Skeletal muscle satellite cell (primary cell): ENCODE measurements at regions not wholly inside any gene's neighbourhood (a gene's known extent, or its start where the extent isn't known, plus 50 kb on each side); places are given as distances from the start of the nearest gene placed in this dataset.

ENCODE experiments used
- H3K27me3 ChIP-seq: 2 replicates; pipeline ENCODE4 v1.7.0; 2013; ENCODE audit warnings: low read length; ENCODE audit not compliant: control insufficient read depth, insufficient read depth
- H3K36me3 ChIP-seq: 2 replicates; pipeline ENCODE4 v1.7.0; 2013; ENCODE audit warnings: mild to moderate bottlenecking, control low read depth, low read length; ENCODE audit not compliant: insufficient read depth
- H3K4me1 ChIP-seq: 2 replicates; pipeline ENCODE4 v1.7.0; 2013; ENCODE audit warnings: low read length; ENCODE audit not compliant: control insufficient read depth, insufficient read depth
- H3K4me2 ChIP-seq: 2 replicates; pipeline ENCODE4 v1.7.0; 2013; ENCODE audit warnings: mild to moderate bottlenecking, low read length
- H3K4me3 ChIP-seq: 2 replicates; pipeline ENCODE4 v1.7.0; 2013; ENCODE audit warnings: low read length
- H3K9ac ChIP-seq: 2 replicates; pipeline ENCODE4 v1.7.0; 2013; ENCODE audit warnings: mild to moderate bottlenecking, low read depth, low read length, moderate library complexity
- H3K9me3 ChIP-seq: replicated peaks from 2 replicates; pipeline ENCODE4 v1.7.0; 2013; ENCODE audit warnings: mild to moderate bottlenecking, control low read depth, low read length

GRCh38 chr2:67797801-67798540, 264.8 kb downstream of the C1D start:
- Histone ChIP-seq H3K36me3 (no peaks in the 10 kb centered on the region), H3K27me3 (no peaks in the 10 kb centered on the region), H3K4me2 (peak overlapping the region; percentile 39), H3K9me3 (no peaks in the 10 kb centered on the region), H3K4me3 (no peak overlapping the region), H3K4me1 (peaks cover 14% of the 10 kb centered on the region), H3K9ac (no peak overlapping the region)

- Histone ChIP-seq H3K36me3 (no peaks in the 10 kb centered on the region), H3K4me1 (peaks cover 14% of the 10 kb centered on the region), H3K4me3 (no peak overlapping the region), H3K9ac (no peak overlapping the region), H3K4me2 (no peak overlapping the region), H3K9me3 (no peaks in the 10 kb centered on the region), H3K27me3 (no peaks in the 10 kb centered on the region)
These were observed 264.2 kb downstream of the C1D start for GRCh38 chr2:67798541-67799160.

GRCh38 chr2:67799886-67800285, 262.9 kb downstream of the C1D start:
- no peaks in the 10 kb centered on the region for H3K27me3 ChIP-seq
- no peaks in the 10 kb centered on the region for H3K36me3 ChIP-seq
- no peak overlapping the region for H3K4me3 ChIP-seq
- no peak overlapping the region for H3K4me2 ChIP-seq
- H3K4me1 ChIP-seq, result peaks cover 16% of the 10 kb centered on the region
- H3K9ac ChIP-seq, result no peak overlapping the region
- H3K9me3 ChIP-seq, result no peaks in the 10 kb centered on the region

GRCh38 chr2:67802291-67802690, 260.5 kb downstream of the C1D start:
- Histone ChIP-seq H3K9ac (no peak overlapping the region), H3K4me1 (peaks cover 17% of the 10 kb centered on the region), H3K36me3 (no peaks in the 10 kb centered on the region), H3K4me2 (no peak overlapping the region), H3K9me3 (no peaks in the 10 kb centered on the region), H3K4me3 (no peak overlapping the region), H3K27me3 (no peaks in the 10 kb centered on the region)

- no peak overlapping the region for H3K4me3 ChIP-seq
- H3K4me1 ChIP-seq, result peaks cover 12% of the 10 kb centered on the region
These were observed 260.0 kb downstream of the C1D start for GRCh38 chr2:67802824-67803223.

GRCh38 chr2:67806816-67807215, 256.0 kb downstream of the C1D start:
- H3K4me3 ChIP-seq, result no peak overlapping the region
- no peaks in the 10 kb centered on the region for H3K9me3 ChIP-seq
- no peak overlapping the region for H3K9ac ChIP-seq
- H3K4me1 ChIP-seq, result peaks cover 3% of the 10 kb centered on the region
- H3K4me2 ChIP-seq, result no peak overlapping the region
- H3K36me3 ChIP-seq, result no peaks in the 10 kb centered on the region
- H3K27me3 ChIP-seq, result no peaks in the 10 kb centered on the region

More at GRCh38 chr2:67802824-67803223, 260.0 kb downstream of the C1D start:
- Histone ChIP-seq H3K4me2 (no peak overlapping the region), H3K9me3 (no peaks in the 10 kb centered on the region), H3K36me3 (no peaks in the 10 kb centered on the region), H3K27me3 (no peaks in the 10 kb centered on the region), H3K9ac (no peak overlapping the region)

- no peak overlapping the region for H3K4me2 ChIP-seq
- H3K27me3 ChIP-seq, result no peaks in the 10 kb centered on the region
- H3K4me1 ChIP-seq, result peaks cover 3% of the 10 kb centered on the region
- no peaks in the 10 kb centered on the region for H3K36me3 ChIP-seq
- H3K9ac ChIP-seq, result no peak overlapping the region
- no peaks in the 10 kb centered on the region for H3K9me3 ChIP-seq
- no peak overlapping the region for H3K4me3 ChIP-seq
These were observed 254.7 kb downstream of the C1D start for GRCh38 chr2:67808112-67808511.

GRCh38 chr2:67812682-67813081, 250.1 kb downstream of the C1D start:
- Histone ChIP-seq H3K9me3 (no peaks in the 10 kb centered on the region), H3K36me3 (no peaks in the 10 kb centered on the region)

GRCh38 chr2:67823726-67824125, 239.1 kb downstream of the C1D start:
- H3K4me3 ChIP-seq, result no peak overlapping the region
- H3K4me1 ChIP-seq, result peaks cover 14% of the 10 kb centered on the region
- no peak overlapping the region for H3K4me2 ChIP-seq
- no peaks in the 10 kb centered on the region for H3K27me3 ChIP-seq
- no peak overlapping the region for H3K9ac ChIP-seq
- no peaks in the 10 kb centered on the region for H3K9me3 ChIP-seq
- H3K36me3 ChIP-seq, result no peaks in the 10 kb centered on the region

More at GRCh38 chr2:67812682-67813081, 250.1 kb downstream of the C1D start:
- H3K4me1 ChIP-seq, result no peaks in the 10 kb centered on the region
- no peak overlapping the region for H3K9ac ChIP-seq
- no peak overlapping the region for H3K4me2 ChIP-seq
- no peaks in the 10 kb centered on the region for H3K27me3 ChIP-seq
- H3K4me3 ChIP-seq, result no peak overlapping the region

- Histone ChIP-seq H3K9me3 (no peaks in the 10 kb centered on the region), H3K4me1 (peaks cover 14% of the 10 kb centered on the region), H3K27me3 (no peaks in the 10 kb centered on the region), H3K9ac (no peak overlapping the region), H3K4me2 (no peak overlapping the region), H3K4me3 (no peak overlapping the region), H3K36me3 (no peaks in the 10 kb centered on the region)
These were observed 238.6 kb downstream of the C1D start for GRCh38 chr2:67824186-67824585.

GRCh38 chr2:67825476-67825875, 237.3 kb downstream of the C1D start:
- H3K36me3 ChIP-seq, result no peaks in the 10 kb centered on the region
- no peak overlapping the region for H3K4me3 ChIP-seq
- H3K27me3 ChIP-seq, result no peaks in the 10 kb centered on the region
- H3K4me2 ChIP-seq, result peak overlapping the region; percentile 11
- no peaks in the 10 kb centered on the region for H3K9me3 ChIP-seq
- no peak overlapping the region for H3K9ac ChIP-seq
- H3K4me1 ChIP-seq, result peaks cover 14% of the 10 kb centered on the region

- Histone ChIP-seq H3K4me1 (peaks cover 14% of the 10 kb centered on the region), H3K36me3 (no peaks in the 10 kb centered on the region), H3K4me3 (no peak overlapping the region), H3K9ac (no peak overlapping the region), H3K27me3 (no peaks in the 10 kb centered on the region), H3K4me2 (no peak overlapping the region), H3K9me3 (no peaks in the 10 kb centered on the region)
These were observed 234.7 kb downstream of the C1D start for GRCh38 chr2:67828066-67828465.
